Stimulated activated effector memory CD8-positive, alpha-beta T cell treated with anti-CD3 and anti-CD28 coated beads, Interleukin-12 subunit alpha, Interleukin-12 subunit beta, amount 100 ng/mL, for 72 hours (primary cell): ENCODE measurements at regions not wholly inside any gene's neighbourhood (a gene's known extent, or its start where the extent isn't known, plus 50 kb on each side); places are given as distances from the start of the nearest gene placed in this dataset.

ENCODE experiments used
- ATAC-seq: fragments of 150-1000 bp; cut with Tn5 transposase; 2 replicates; pipeline ENCODE4 v1.10.0; 2021
- DNase-seq, 2 donors: peaks; one replicate each; pipeline ENCODE4 v3.0.0; 2021 to 2022; ENCODE audit warnings: low spot score in 2 of 2
- H3K27ac Mint-ChIP-seq: one replicate; pipeline ENCODE4 v1.8.0; 2022; ENCODE audit warnings: mild to moderate bottlenecking, mixed read lengths
- H3K36me3 Mint-ChIP-seq: one replicate; pipeline ENCODE4 v1.8.0; 2022; ENCODE audit warnings: mild to moderate bottlenecking, mixed read lengths
- H3K4me1 Mint-ChIP-seq: one replicate; pipeline ENCODE4 v1.8.0; 2022; ENCODE audit warnings: mixed read lengths
- H3K4me3 Mint-ChIP-seq: one replicate; pipeline ENCODE4 v1.8.0; 2022; ENCODE audit warnings: mild to moderate bottlenecking, mixed read lengths
- H3K9me3 Mint-ChIP-seq: one replicate; pipeline ENCODE4 v1.8.0; 2022; ENCODE audit warnings: mixed read lengths

DNA sequence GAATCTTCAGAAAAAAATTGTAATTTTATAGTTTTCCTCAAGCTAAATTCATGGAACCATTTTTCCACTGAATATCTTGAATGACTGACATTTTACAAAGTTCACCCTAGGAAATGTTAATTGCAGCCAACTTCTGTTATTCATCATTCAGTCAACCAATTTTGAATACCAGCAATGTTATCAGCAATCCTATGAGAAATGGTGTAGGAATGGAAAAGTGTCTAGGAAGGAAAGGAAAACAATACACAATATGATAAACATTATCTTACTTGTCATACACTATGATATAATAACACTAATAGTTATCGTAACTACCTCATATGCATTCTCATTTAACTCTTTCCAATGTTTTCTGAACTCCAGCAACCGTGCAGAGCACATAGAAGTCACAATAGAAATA, 790.5 kb upstream of the LRRC4C start:
- no peak overlapping the region for H3K4me3 Mint-ChIP-seq
- DNase-seq: no peak
- no peaks in the 10 kb centered on the region for H3K4me1 Mint-ChIP-seq
- H3K9me3 Mint-ChIP-seq: peaks cover 7% of the 10 kb centered on the region
- H3K27ac Mint-ChIP-seq: no peak overlapping the region
- ATAC-seq: no peak
- no peaks in the 10 kb centered on the region for H3K36me3 Mint-ChIP-seq

- DNase-seq: no peak
- Mint-ChIP-seq H3K4me3 (no peak overlapping the region), H3K27ac (no peak overlapping the region), H3K9me3 (peaks cover 17% of the 10 kb centered on the region), H3K36me3 (no peaks in the 10 kb centered on the region), H3K4me1 (no peaks in the 10 kb centered on the region)
- no peak for ATAC-seq
Measured at GRCh38 chr11:42251984-42252383, 792.5 kb upstream of the LRRC4C start.

DNA sequence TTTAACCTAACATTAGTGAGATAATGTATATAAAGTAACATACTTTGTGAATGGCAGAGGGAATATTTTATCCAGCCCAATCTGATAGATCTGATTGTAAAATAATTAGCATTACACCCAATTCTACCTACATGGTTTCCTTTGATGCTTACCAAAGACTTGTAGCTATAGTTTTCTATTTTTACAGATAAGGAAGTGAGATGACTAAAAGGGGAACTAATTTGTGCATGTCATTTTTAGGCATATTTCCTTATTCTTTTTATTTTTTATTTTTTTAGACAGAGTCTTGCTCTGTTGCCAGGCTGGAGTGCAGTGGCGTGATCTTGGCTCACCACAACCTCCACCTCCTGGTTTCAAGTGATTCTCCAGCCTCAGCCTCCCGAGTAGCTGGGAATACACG, 793.7 kb upstream of the LRRC4C start:
- Mint-ChIP-seq H3K36me3 (no peaks in the 10 kb centered on the region), H3K4me3 (no peak overlapping the region), H3K9me3 (peaks cover 15% of the 10 kb centered on the region), H3K4me1 (no peaks in the 10 kb centered on the region), H3K27ac (no peak overlapping the region)
- ATAC-seq (no peak), DNase-seq (no peak)

- Mint-ChIP-seq H3K9me3 (peaks cover 15% of the 10 kb centered on the region), H3K36me3 (no peaks in the 10 kb centered on the region), H3K4me1 (no peaks in the 10 kb centered on the region), H3K27ac (no peak overlapping the region), H3K4me3 (no peak overlapping the region)
- ATAC-seq: no peak
- DNase-seq: no peak
Measured at GRCh38 chr11:42255906-42256305, 796.5 kb upstream of the LRRC4C start.

- Mint-ChIP-seq H3K4me3 (no peak overlapping the region), H3K4me1 (no peaks in the 10 kb centered on the region), H3K36me3 (no peaks in the 10 kb centered on the region), H3K9me3 (peaks cover 18% of the 10 kb centered on the region), H3K27ac (no peak overlapping the region)
- ATAC-seq (no peak), DNase-seq (no peak)
Measured at GRCh38 chr11:42257534-42257933, 798.1 kb upstream of the LRRC4C start.

DNA sequence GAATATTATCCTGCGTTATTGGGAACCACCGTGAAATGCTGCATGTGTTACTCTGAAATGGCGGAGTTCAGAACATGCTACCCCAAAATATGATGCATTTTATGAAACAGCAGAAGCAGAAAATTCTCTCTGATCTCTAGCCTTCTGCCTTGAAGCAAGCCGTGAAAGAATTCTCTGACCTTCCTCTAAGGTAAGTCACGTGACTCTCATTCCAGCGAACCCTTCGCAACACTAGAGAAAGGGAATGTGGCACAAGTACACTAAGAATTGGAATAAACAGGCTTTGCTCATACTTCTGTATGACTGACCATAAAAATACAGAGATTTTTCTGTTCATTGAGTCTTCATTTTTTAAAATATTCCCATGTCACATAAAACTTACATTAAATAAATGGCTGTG, 805.6 kb upstream of the LRRC4C start:
- no peak overlapping the region for H3K4me3 Mint-ChIP-seq
- no peak for DNase-seq
- H3K9me3 Mint-ChIP-seq: peaks cover 9% of the 10 kb centered on the region
- no peak for ATAC-seq
- no peaks in the 10 kb centered on the region for H3K36me3 Mint-ChIP-seq
- no peaks in the 10 kb centered on the region for H3K4me1 Mint-ChIP-seq
- no peak overlapping the region for H3K27ac Mint-ChIP-seq

- H3K36me3 Mint-ChIP-seq: no peaks in the 10 kb centered on the region
- no peak overlapping the region for H3K27ac Mint-ChIP-seq
- H3K4me3 Mint-ChIP-seq: no peak overlapping the region
- no peak for DNase-seq
- ATAC-seq: no peak
- H3K9me3 Mint-ChIP-seq: peaks cover 16% of the 10 kb centered on the region
- no peaks in the 10 kb centered on the region for H3K4me1 Mint-ChIP-seq
Measured at GRCh38 chr11:42271306-42271705, 811.9 kb upstream of the LRRC4C start.

DNA sequence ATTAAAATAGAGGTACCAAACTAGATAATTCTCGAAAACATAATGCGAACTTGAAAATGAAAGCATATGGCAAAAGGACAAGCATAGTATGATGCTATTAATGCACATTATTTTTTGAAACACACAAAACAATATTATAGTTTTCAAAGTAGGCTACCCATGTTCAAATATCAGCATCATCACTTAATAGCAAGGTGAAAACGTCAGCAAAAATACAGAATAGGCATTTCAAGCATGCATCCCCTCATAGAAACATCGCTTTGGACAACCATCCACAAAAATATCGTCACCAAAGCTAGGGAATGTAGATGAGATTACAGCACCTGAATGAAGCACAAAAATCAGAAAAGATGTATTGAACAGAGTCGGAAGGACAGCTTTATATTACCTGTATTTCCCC, 814.5 kb upstream of the LRRC4C start:
- DNase-seq (no peak), ATAC-seq (no peak)
- Mint-ChIP-seq H3K4me3 (no peak overlapping the region), H3K9me3 (peaks cover 18% of the 10 kb centered on the region), H3K27ac (no peak overlapping the region), H3K4me1 (no peaks in the 10 kb centered on the region), H3K36me3 (no peaks in the 10 kb centered on the region)

- ATAC-seq (no peak), DNase-seq (no peak)
- Mint-ChIP-seq H3K36me3 (no peaks in the 10 kb centered on the region), H3K4me1 (no peaks in the 10 kb centered on the region), H3K27ac (no peak overlapping the region), H3K4me3 (no peak overlapping the region), H3K9me3 (peaks cover 20% of the 10 kb centered on the region)
Measured at GRCh38 chr11:42296910-42297309, 837.5 kb upstream of the LRRC4C start.

DNA sequence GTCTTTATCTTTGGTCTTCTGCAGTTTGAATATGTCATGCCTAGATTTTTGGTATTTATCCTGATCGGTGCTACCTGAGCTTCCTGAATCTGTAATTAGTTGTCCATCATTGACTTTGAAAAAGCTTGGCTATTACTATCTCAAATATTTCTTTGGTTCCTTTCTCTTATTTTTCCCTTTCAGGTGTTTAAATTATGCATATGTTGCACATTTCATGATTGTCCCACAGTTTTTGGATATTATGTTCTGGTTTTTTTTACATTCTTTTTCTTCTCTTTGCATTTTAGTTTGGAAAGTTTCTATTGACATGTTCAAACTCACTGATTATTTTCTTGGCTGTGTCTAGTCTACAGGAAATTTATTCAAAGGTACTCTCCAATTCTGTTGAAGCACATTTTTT, 840.3 kb upstream of the LRRC4C start:
- no peak overlapping the region for H3K4me3 Mint-ChIP-seq
- H3K4me1 Mint-ChIP-seq: no peaks in the 10 kb centered on the region
- peaks cover 11% of the 10 kb centered on the region for H3K9me3 Mint-ChIP-seq
- ATAC-seq (no peak), DNase-seq (no peak)
- no peaks in the 10 kb centered on the region for H3K36me3 Mint-ChIP-seq
- H3K27ac Mint-ChIP-seq: no peak overlapping the region

DNA sequence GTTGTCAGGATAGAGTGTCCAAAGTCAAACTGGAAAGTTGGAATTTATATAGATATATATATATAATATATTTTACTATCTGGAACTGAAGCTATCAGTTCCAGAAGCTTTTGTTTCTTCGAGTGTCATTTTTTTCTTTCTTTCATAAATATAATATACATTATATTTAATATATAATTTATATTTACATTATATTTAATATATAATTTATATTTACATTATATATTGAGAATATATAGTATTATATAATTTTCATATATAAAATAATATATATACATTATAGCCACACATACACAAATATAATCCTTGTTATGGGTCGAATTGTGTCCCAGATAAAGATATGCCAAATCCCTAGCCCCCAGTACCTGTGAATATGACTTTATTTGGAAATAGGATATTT, 842.3 kb upstream of the LRRC4C start:
- Mint-ChIP-seq H3K4me3 (no peak overlapping the region), H3K4me1 (no peaks in the 10 kb centered on the region), H3K9me3 (peaks cover 7% of the 10 kb centered on the region), H3K27ac (no peak overlapping the region), H3K36me3 (no peaks in the 10 kb centered on the region)
- no peak for ATAC-seq
- DNase-seq: no peak

GRCh38 chr11:42311514-42311913, 852.1 kb upstream of the LRRC4C start:
- Mint-ChIP-seq H3K36me3 (no peaks in the 10 kb centered on the region), H3K4me3 (no peak overlapping the region), H3K4me1 (no peaks in the 10 kb centered on the region), H3K27ac (no peak overlapping the region), H3K9me3 (peaks cover 13% of the 10 kb centered on the region)
- DNase-seq: no peak
- no peak for ATAC-seq

DNA sequence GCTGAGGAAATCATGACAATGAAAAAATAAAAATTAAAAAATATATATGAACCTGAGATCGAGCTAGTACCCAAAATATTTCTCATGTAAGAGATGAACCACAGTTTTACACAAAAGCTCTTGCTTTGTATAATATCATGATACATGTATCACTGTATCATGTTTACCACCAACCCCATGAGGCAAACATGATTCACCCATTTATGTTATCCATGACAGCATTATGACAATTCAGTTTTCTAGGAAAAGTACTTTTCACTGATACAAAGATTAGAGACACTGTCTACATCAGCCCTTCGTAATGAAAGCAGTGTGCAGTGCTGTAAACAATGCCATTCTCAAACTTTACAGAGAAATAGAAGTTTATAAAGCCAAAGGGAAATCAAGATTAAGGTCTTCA, 852.5 kb upstream of the LRRC4C start:
- no peak overlapping the region for H3K27ac Mint-ChIP-seq
- no peak for DNase-seq
- H3K36me3 Mint-ChIP-seq: no peaks in the 10 kb centered on the region
- peaks cover 13% of the 10 kb centered on the region for H3K9me3 Mint-ChIP-seq
- H3K4me3 Mint-ChIP-seq: no peak overlapping the region
- no peaks in the 10 kb centered on the region for H3K4me1 Mint-ChIP-seq
- no peak for ATAC-seq

- H3K4me1 Mint-ChIP-seq: no peaks in the 10 kb centered on the region
- H3K36me3 Mint-ChIP-seq: no peaks in the 10 kb centered on the region
- DNase-seq (no peak), ATAC-seq (no peak)
- H3K4me3 Mint-ChIP-seq: no peak overlapping the region
- H3K27ac Mint-ChIP-seq: no peak overlapping the region
- H3K9me3 Mint-ChIP-seq: peaks cover 6% of the 10 kb centered on the region
Measured at GRCh38 chr11:42315267-42315666, 855.8 kb upstream of the LRRC4C start.

- ATAC-seq: no peak
- H3K4me1 Mint-ChIP-seq: no peaks in the 10 kb centered on the region
- no peak overlapping the region for H3K4me3 Mint-ChIP-seq
- DNase-seq: no peak
- no peak overlapping the region for H3K27ac Mint-ChIP-seq
- H3K36me3 Mint-ChIP-seq: no peaks in the 10 kb centered on the region
- peaks cover 6% of the 10 kb centered on the region for H3K9me3 Mint-ChIP-seq
Measured at GRCh38 chr11:42315846-42316245, 856.4 kb upstream of the LRRC4C start.

DNA sequence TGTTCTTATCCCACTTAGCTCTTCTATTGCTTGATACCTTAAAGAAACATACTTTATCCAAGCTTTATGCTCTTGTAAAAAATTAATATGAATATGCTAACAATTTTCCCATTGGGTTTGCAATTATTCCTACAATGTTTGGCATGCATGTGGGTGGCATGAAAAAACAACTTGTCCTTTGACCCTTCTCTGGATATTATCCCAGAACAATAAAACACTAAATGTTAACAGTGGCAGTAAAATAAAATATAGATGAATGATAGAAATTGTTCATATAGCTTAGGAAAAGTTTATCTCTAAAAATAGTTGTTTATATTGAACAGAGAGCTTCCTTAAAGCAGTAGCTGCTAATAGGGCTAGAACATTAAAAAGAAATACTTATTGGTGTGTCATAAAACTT, 860.5 kb upstream of the LRRC4C start:
- H3K27ac Mint-ChIP-seq: no peak overlapping the region
- H3K4me3 Mint-ChIP-seq: no peak overlapping the region
- ATAC-seq: no peak
- no peak for DNase-seq
- no peaks in the 10 kb centered on the region for H3K36me3 Mint-ChIP-seq
- H3K9me3 Mint-ChIP-seq: peaks cover 5% of the 10 kb centered on the region
- H3K4me1 Mint-ChIP-seq: no peaks in the 10 kb centered on the region

DNA sequence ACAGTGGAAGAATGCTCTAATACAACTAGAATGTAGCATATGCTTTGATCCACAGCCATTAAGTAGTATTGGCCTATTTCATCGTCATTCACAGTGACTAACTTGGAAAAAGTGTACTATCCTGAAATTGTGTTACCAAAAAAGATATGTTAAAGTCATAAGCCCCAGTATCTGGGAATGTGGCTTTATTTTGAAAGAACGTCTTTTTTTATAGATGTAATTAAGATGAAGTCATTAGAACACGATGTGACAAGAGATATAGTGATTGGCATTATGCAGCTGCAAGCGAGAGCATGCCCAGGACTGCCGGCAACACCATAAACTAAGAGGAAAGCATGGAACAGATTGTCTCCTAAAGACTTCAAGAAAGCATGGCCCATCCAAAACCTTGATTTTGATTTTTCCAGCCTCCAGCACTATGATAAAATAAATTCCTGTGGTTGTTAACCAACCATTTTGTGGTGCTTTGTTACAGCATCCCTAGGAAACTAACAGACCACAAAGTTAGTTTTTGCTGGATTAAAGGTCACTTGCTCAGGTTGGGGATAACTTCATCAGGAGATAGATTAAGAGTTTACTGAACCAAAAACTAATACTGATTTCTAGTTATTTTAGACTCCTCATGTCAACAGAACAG, 870.6 kb upstream of the LRRC4C start:
- no peak for ATAC-seq
- Mint-ChIP-seq H3K9me3 (peaks cover 11% of the 10 kb centered on the region), H3K27ac (no peak overlapping the region), H3K36me3 (no peaks in the 10 kb centered on the region), H3K4me1 (no peaks in the 10 kb centered on the region), H3K4me3 (no peak overlapping the region)
- no peak for DNase-seq
